ENCODE measurements at regions not wholly inside any gene's neighbourhood (a gene's known extent, or its start where the extent isn't known, plus 50 kb on each side); places are given as distances from the start of the nearest gene placed in this dataset.

- Mint-ChIP-seq H3K36me3 (ENCODE audit: low read depth) (no peaks in the 10 kb centered on the region), H3K27ac (no peak overlapping the region), H3K4me1 (ENCODE audit: low read depth) (no peaks in the 10 kb centered on the region), H3K4me3 (no peak overlapping the region), H3K9me3 (no peaks in the 10 kb centered on the region), H3K27me3 (ENCODE audit: low read depth) (peaks cover 4% of the 10 kb centered on the region)
- intact Hi-C loops (cut with micrococcal nuclease): no loop called here
- DNase-seq: no peak
- CTCF ChIA-PET: no interaction called here
Measured at GRCh38 chr10:23868121-23868520, 340.8 kb upstream of the KIAA1217 start.

DNA sequence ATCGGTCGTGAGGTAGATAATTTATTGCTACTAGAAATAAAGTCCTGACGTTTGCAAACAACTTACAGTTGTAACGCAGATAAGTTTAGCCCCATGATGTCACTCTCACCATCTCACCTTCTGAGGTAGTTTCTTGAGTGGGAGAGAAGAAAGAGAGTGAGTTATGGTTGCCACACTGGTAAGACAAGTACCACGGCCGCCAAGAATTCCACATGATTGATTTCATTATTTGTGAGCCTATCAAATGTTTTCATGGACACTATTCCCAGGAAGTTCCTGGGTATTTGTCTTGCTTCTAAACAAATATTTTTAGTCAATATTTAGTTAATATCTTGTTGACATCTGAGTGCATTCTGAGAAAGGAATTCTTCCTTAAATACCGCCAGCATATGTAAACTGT lies 339.4 kb upstream of the KIAA1217 start:
- no peaks in the 10 kb centered on the region for H3K36me3 Mint-ChIP-seq (ENCODE audit: low read depth)
- no peak overlapping the region for H3K4me3 Mint-ChIP-seq
- peaks cover 6% of the 10 kb centered on the region for H3K27me3 Mint-ChIP-seq (ENCODE audit: low read depth)
- DNase-seq: no peak
- no peaks in the 10 kb centered on the region for H3K4me1 Mint-ChIP-seq (ENCODE audit: low read depth)
- no peaks in the 10 kb centered on the region for H3K9me3 Mint-ChIP-seq
- intact Hi-C loops (cut with micrococcal nuclease): no loop called here
- CTCF ChIA-PET: no interaction called here
- no peak overlapping the region for H3K27ac Mint-ChIP-seq

GRCh38 chr10:23869996-23870395 lies 338.9 kb upstream of the KIAA1217 start:
- H3K36me3 Mint-ChIP-seq (ENCODE audit: low read depth): no peaks in the 10 kb centered on the region
- DNase-seq: no peak
- peaks cover 6% of the 10 kb centered on the region for H3K27me3 Mint-ChIP-seq (ENCODE audit: low read depth)
- no peak overlapping the region for H3K27ac Mint-ChIP-seq
- intact Hi-C loops (cut with micrococcal nuclease): no loop called here
- no peaks in the 10 kb centered on the region for H3K4me1 Mint-ChIP-seq (ENCODE audit: low read depth)
- H3K4me3 Mint-ChIP-seq: no peak overlapping the region
- H3K9me3 Mint-ChIP-seq: no peaks in the 10 kb centered on the region
- CTCF ChIA-PET: no interaction called here

GRCh38 chr10:23870651-23871610 lies 338.0 kb upstream of the KIAA1217 start:
- CTCF ChIA-PET: no interaction called here
- Mint-ChIP-seq H3K9me3 (no peaks in the 10 kb centered on the region), H3K4me1 (ENCODE audit: low read depth) (no peaks in the 10 kb centered on the region), H3K27me3 (ENCODE audit: low read depth) (peaks cover 6% of the 10 kb centered on the region), H3K27ac (no peak overlapping the region), H3K4me3 (no peak overlapping the region), H3K36me3 (ENCODE audit: low read depth) (no peaks in the 10 kb centered on the region)
- intact Hi-C loops (cut with micrococcal nuclease): no loop called here
- no peak for DNase-seq

DNA sequence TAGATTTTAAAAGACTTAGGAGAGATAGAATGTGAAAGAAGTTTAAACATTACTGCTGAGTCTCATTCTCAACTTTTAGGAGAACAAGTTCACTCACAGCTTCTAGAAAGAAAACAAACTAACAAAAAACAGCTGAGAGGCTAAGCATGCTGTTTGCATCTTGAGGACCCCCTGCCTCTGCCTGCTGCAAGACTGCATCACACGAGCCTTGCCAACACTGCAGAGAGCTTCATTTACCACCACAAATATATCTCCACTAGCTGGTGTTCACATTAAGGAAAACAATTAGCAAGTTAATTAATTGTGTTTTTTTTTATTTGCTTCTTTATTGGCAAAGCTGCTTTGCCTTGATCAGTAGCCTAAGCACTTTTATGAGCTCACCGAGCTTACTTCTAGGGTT lies 336.6 kb upstream of the KIAA1217 start:
- no peaks in the 10 kb centered on the region for H3K4me1 Mint-ChIP-seq (ENCODE audit: low read depth)
- no peak for DNase-seq
- intact Hi-C loops (cut with micrococcal nuclease): no loop called here
- H3K27ac Mint-ChIP-seq: no peak overlapping the region
- no peaks in the 10 kb centered on the region for H3K36me3 Mint-ChIP-seq (ENCODE audit: low read depth)
- peaks cover 6% of the 10 kb centered on the region for H3K27me3 Mint-ChIP-seq (ENCODE audit: low read depth)
- H3K9me3 Mint-ChIP-seq: no peaks in the 10 kb centered on the region
- H3K4me3 Mint-ChIP-seq: no peak overlapping the region
- CTCF ChIA-PET: no interaction called here

GRCh38 chr10:23877791-23878320 lies 331.1 kb upstream of the KIAA1217 start:
- CTCF ChIA-PET: no interaction called here
- H3K4me1 Mint-ChIP-seq (ENCODE audit: low read depth): no peaks in the 10 kb centered on the region
- no peaks in the 10 kb centered on the region for H3K9me3 Mint-ChIP-seq
- H3K36me3 Mint-ChIP-seq (ENCODE audit: low read depth): no peaks in the 10 kb centered on the region
- H3K27ac Mint-ChIP-seq: no peak overlapping the region
- H3K4me3 Mint-ChIP-seq: no peak overlapping the region
- intact Hi-C loops (cut with micrococcal nuclease): no loop called here
- H3K27me3 Mint-ChIP-seq (ENCODE audit: low read depth): peaks cover 3% of the 10 kb centered on the region
- no peak for DNase-seq

GRCh38 chr10:23884670-23885069 lies 324.3 kb upstream of the KIAA1217 start:
- intact Hi-C loops (cut with micrococcal nuclease): no loop called here
- no peak overlapping the region for H3K4me3 Mint-ChIP-seq
- CTCF ChIA-PET: no interaction called here

GRCh38 chr10:23885853-23886252 lies 323.1 kb upstream of the KIAA1217 start:
- Mint-ChIP-seq H3K36me3 (ENCODE audit: low read depth) (no peaks in the 10 kb centered on the region), H3K9me3 (no peaks in the 10 kb centered on the region), H3K27ac (no peak overlapping the region), H3K4me1 (ENCODE audit: low read depth) (no peaks in the 10 kb centered on the region), H3K27me3 (ENCODE audit: low read depth) (no peaks in the 10 kb centered on the region), H3K4me3 (no peak overlapping the region)
- intact Hi-C loops (cut with micrococcal nuclease): no loop called here
- no peak for DNase-seq
- CTCF ChIA-PET: no interaction called here

More at GRCh38 chr10:23884670-23885069, 324.3 kb upstream of the KIAA1217 start:
- no peak overlapping the region for H3K27ac Mint-ChIP-seq
- no peaks in the 10 kb centered on the region for H3K36me3 Mint-ChIP-seq (ENCODE audit: low read depth)
- H3K4me1 Mint-ChIP-seq (ENCODE audit: low read depth): no peaks in the 10 kb centered on the region
- no peaks in the 10 kb centered on the region for H3K27me3 Mint-ChIP-seq (ENCODE audit: low read depth)
- DNase-seq: no peak
- H3K9me3 Mint-ChIP-seq: no peaks in the 10 kb centered on the region

- CTCF ChIA-PET: no interaction called here
- Mint-ChIP-seq H3K27ac (no peak overlapping the region), H3K9me3 (no peaks in the 10 kb centered on the region), H3K4me1 (ENCODE audit: low read depth) (no peaks in the 10 kb centered on the region), H3K4me3 (no peak overlapping the region), H3K27me3 (ENCODE audit: low read depth) (no peaks in the 10 kb centered on the region), H3K36me3 (ENCODE audit: low read depth) (no peaks in the 10 kb centered on the region)
- no peak for DNase-seq
- intact Hi-C loops (cut with micrococcal nuclease): no loop called here
Measured at GRCh38 chr10:23886355-23886754, 322.6 kb upstream of the KIAA1217 start.

DNA sequence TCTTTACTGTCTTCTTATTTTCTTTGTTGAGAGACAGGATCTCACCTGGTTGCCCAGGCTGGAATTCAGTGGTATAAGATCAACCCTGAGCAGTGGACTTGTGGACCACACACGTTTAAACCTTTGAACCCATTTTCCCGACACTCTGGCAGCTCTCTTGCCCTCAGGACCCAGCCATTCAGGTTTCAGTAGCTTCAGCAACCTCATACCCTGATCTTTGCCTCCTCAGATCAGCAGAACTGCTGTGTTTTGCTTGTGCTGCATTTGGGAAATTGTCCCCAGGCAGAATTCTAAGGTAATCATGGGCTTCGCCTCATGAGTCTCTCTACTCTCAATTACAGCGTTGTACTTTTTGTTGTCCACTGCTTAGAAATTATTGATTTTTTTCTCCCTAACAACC lies 317.6 kb upstream of the KIAA1217 start:
- no peaks in the 10 kb centered on the region for H3K36me3 Mint-ChIP-seq (ENCODE audit: low read depth)

DNA sequence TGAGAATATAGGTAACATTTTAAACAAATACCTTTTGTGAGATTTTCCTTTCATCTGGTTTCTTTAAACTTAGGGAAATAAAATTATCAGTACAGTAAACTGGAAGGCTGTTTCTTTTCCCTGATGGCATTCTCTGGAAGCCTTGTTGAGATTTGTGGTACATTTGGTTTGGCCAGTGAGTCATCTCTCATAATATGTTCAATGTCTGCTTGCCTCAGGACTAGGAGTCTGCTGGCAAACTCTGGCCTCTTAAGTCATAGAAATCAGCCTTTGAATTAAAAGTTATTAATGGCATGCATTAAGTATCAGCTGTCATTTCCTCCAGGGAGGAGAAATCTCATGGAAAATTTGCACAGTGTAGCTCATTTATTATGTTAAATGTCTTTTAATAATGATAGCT lies 316.6 kb upstream of the KIAA1217 start:
- H3K27ac Mint-ChIP-seq: no peak overlapping the region
- no peaks in the 10 kb centered on the region for H3K27me3 Mint-ChIP-seq (ENCODE audit: low read depth)
- H3K36me3 Mint-ChIP-seq (ENCODE audit: low read depth): no peaks in the 10 kb centered on the region
- CTCF ChIA-PET: interaction anchor here (0.7 kb wide), 1 partner anchor 342 kb away, joined by 3 read pairs; no protein-coding TSS in a partner anchor
- H3K4me3 Mint-ChIP-seq: no peak overlapping the region
- H3K4me1 Mint-ChIP-seq (ENCODE audit: low read depth): no peaks in the 10 kb centered on the region
- peaks cover 3% of the 10 kb centered on the region for H3K9me3 Mint-ChIP-seq
- intact Hi-C loops (cut with micrococcal nuclease): no loop called here
- DNase-seq: no peak

More for the DNA sequence above, 317.6 kb upstream of the KIAA1217 start:
- no peak for DNase-seq
- H3K4me1 Mint-ChIP-seq (ENCODE audit: low read depth): no peaks in the 10 kb centered on the region
- H3K27me3 Mint-ChIP-seq (ENCODE audit: low read depth): no peaks in the 10 kb centered on the region
- CTCF ChIA-PET: no interaction called here
- peaks cover under 1% of the 10 kb centered on the region for H3K9me3 Mint-ChIP-seq
- intact Hi-C loops (cut with micrococcal nuclease): no loop called here
- H3K27ac Mint-ChIP-seq: no peak overlapping the region
- no peak overlapping the region for H3K4me3 Mint-ChIP-seq

GRCh38 chr10:23897267-23897666 lies 311.7 kb upstream of the KIAA1217 start:
- Mint-ChIP-seq H3K4me3 (no peak overlapping the region), H3K27me3 (ENCODE audit: low read depth) (no peaks in the 10 kb centered on the region), H3K27ac (no peak overlapping the region), H3K4me1 (ENCODE audit: low read depth) (no peaks in the 10 kb centered on the region), H3K36me3 (ENCODE audit: low read depth) (no peaks in the 10 kb centered on the region), H3K9me3 (peaks cover 5% of the 10 kb centered on the region)
- intact Hi-C loops (cut with micrococcal nuclease): no loop called here
- CTCF ChIA-PET: no interaction called here
- no peak for DNase-seq

GRCh38 chr10:23897861-23898260 lies 311.1 kb upstream of the KIAA1217 start:
- Mint-ChIP-seq H3K27ac (no peak overlapping the region), H3K4me1 (ENCODE audit: low read depth) (no peaks in the 10 kb centered on the region), H3K9me3 (peaks cover 5% of the 10 kb centered on the region), H3K27me3 (ENCODE audit: low read depth) (no peaks in the 10 kb centered on the region), H3K4me3 (no peak overlapping the region), H3K36me3 (ENCODE audit: low read depth) (no peaks in the 10 kb centered on the region)
- CTCF ChIA-PET: no interaction called here
- intact Hi-C loops (cut with micrococcal nuclease): no loop called here
- DNase-seq: no peak
